GOT3 (cell line): ENCODE measurements at regions not wholly inside any gene's neighbourhood (a gene's known extent, or its start where the extent isn't known, plus 50 kb on each side); places are given as distances from the start of the nearest gene placed in this dataset.

ENCODE experiments used
- DNase-seq: peaks from one replicate; lab custom pipeline; 2025; ENCODE audit warnings: mixed read lengths; lab: John Stamatoyannopoulos, UW

DNA sequence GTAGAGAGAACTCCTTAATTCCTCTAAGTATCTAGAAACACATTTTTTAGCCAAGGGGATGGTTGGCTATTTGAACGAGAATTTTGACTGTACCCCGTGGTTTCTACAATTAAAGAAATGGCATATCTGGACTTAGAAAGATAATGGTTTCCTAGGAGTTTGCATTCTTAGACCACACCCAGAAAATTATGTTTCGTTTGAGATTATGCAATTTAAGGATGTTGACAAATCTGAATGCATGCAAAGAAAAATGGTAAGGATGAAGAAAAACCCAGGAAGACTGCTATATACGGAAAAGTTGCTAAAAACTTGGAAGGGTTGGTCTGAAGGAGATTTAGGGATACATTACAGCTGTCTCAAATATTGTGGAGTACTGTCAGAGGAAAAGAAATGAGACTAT is 538.5 kb upstream of the WWC1 start:
- DNase-seq = no peak

DNA sequence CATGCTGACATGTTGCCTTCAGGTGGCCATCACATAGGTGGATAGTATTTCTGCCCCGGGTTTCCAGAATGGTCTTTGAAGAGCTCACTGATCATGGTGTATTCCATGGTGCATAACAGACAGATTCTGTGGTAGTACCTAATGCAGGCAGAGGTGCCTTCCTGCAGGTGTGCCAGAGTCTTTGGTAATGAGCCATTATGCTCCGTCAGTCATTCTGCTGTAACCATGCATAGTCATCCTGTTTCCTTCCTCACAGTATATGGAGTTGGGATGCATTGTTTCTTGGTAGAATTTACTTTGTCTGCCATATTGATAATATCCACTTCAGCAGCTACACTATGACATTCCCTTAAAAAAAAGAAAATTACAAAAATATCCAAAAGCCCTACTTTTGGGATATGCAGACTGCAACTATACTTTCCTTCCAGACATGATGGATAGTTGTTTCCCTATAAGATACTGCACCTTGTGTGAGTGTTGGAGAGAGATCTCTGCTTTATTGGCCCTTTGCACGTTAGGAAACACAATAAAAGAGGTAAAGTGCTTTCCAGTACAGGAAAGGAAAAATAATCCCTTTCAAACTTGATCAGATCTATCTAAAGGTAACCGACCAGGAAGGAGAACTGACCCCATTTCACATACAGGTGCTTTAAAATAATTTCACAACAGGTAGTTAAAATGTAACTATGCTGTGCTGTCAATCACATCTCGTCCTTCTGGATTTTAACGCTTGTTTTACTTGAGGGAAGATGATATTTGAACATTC is 537.5 kb upstream of the WWC1 start:
- DNase-seq = no peak

- peak; percentile 56 for DNase-seq
These were observed 536.9 kb upstream of the WWC1 start for GRCh38 chr5:167754501-167755021.

DNA sequence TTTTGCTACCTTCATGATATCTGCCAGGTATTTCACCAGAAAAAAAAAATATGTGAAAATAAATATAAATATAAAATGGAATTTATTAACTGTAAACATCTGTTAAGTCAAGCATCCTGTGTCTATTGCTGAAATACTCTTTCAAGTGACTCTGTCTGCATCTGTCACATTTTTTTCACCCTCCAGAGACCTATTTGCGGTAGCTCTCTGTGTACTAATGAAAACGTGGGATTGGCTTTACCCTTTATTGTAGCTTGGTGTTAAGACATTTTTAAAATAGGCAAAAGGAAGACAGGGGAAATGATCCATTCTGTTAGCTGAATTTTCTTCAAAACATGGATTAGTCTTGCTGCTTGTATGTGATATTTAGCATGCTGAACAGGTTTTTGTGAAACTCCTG is 536.0 kb upstream of the WWC1 start:
- no peak for DNase-seq

DNA sequence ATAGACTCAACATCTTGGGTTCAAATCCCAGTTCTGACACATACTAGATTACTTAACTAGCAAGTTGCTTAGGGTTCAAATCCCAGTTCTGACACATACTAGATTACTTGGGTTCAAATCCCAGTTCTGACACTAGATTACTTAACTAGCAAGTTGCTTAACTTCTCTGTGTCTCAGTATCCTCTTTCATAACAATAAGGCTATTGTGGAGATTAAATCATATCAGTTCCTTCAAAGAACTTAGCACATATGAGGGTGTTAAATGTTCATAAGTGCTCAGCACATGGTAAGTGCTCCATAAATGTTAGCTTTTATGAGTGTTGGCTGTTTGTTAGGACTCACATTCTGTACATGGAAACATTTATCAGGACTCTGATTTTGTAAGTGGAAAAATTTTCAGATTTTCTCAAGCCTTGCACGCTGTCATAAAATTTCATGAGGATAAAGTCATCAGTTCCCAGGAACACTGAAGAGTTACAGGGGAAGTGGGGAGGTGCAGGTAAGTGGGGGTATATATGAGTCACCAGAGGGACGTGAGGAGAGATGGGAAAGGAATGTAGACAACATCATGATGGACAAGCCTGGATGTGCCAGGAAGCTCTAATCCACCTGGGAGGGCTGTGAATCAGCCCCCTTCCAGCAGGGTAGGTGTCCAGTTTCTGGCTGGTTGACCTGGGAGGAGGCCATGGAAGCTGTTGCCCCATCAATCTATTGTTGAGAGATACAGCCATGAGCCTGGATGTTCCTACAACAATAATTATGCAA is 532.2 kb upstream of the WWC1 start:
- no peak for DNase-seq

- no peak for DNase-seq
These were observed 527.7 kb upstream of the WWC1 start for GRCh38 chr5:167763772-167764171.

- DNase-seq = no peak
These were observed 526.7 kb upstream of the WWC1 start for GRCh38 chr5:167764641-167765289.

- DNase-seq = no peak
These were observed 526.1 kb upstream of the WWC1 start for GRCh38 chr5:167765352-167765751.

DNA sequence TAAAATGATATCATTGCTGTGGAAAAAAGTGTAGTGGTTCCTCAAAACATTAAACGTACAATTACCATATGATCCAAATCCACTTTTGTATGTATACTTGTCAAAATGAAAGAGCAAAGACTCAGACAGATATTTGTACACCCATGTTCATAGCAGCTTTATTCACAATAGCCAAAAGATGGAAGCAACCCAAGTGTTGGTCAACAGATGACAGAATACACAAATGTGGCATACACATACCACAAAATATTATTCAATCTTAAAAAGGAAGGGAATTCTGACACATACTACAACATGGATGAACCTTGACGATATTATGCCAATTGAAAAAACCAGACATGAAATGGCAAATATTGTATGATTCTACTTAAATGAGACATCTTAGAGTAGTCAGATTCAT is 524.5 kb upstream of the WWC1 start:
- no peak for DNase-seq

- no peak for DNase-seq
These were observed 523.6 kb upstream of the WWC1 start for GRCh38 chr5:167767795-167768194.

DNA sequence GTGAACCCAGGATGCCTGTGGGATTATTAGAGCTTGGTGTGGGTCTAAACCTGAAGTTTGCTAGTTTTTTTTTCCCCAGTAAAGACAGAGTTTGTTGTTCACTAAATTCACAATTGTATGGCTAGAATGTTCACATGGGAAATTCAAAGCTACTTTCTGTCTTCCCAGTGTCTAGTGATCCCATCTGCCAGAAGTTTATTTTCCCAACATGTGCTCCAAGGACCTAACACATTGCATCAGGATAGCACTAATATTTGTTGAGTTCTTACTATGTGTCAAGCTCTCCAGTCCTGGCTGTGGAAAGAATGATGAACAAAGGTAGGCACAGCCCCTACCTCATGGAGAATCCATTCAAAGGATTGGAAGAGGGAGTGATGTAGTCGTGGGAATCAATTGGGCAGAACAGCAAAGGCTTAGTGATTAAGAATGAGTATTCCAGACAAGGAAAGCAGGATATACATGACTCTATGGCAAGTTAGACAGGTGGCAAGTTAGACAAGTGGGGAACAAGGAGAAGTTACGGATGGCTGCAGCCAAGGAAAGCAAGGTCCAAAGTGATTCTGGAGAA is 521.5 kb upstream of the WWC1 start:
- no peak for DNase-seq

GRCh38 chr5:167770461-167770860 is 521.0 kb upstream of the WWC1 start:
- DNase-seq = no peak

- DNase-seq = no peak
These were observed 519.9 kb upstream of the WWC1 start for GRCh38 chr5:167771571-167771970.

- DNase-seq = no peak
These were observed 517.7 kb upstream of the WWC1 start for GRCh38 chr5:167773668-167774301.

DNA sequence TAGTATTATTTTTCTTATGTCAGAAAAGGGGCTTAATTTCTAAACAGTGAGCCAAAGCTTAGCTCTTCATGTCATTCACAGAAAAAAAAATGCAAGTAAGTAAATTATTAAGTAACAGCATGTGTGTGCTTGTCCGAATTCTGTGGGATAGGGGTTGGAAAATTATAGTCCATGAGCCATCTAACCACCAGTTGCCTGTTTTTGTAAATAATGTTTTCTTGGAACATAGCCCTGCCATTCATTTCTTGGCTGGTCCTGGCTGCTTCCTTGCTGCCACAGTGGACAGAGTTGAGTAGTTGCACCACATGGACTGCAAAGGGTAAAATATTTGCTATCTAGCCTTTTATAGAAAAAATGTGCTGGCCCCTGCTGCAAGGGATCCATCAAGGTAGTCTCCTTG is 513.7 kb upstream of the WWC1 start:
- DNase-seq = no peak

DNA sequence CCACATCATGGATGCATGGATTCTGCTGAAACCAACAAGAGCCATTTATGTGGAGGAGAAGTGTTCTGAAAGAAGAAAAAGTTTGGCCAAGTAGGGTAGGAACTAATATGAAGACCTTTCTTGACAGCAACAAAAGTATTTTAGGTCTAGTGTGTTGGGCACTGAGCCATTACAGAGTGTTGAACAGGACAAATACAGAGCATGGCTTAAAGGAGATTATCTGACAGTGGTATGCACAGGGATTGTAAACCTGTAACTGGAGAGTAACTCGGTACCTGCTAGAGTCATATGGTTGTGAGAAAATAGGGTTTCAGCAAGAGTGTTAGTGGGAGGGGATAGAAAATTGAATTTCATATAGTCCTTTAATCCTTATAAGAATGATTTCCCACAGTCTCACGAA is 513.2 kb upstream of the WWC1 start:
- no peak for DNase-seq

- no peak for DNase-seq
These were observed 511.8 kb upstream of the WWC1 start for GRCh38 chr5:167779644-167780043.

GRCh38 chr5:167780177-167780576 is 511.3 kb upstream of the WWC1 start:
- DNase-seq = no peak

- DNase-seq = no peak
These were observed 508.2 kb upstream of the WWC1 start for GRCh38 chr5:167783145-167783817.

GRCh38 chr5:167785106-167785505 is 506.3 kb upstream of the WWC1 start:
- DNase-seq = no peak

- DNase-seq = no peak
These were observed 505.5 kb upstream of the WWC1 start for GRCh38 chr5:167785901-167786300.
